Keratinocyte (primary cell): ENCODE measurements at regions not wholly inside any gene's neighbourhood (a gene's known extent, or its start where the extent isn't known, plus 50 kb on each side); places are given as distances from the start of the nearest gene placed in this dataset.

Experiments used
- DNase-seq: peaks from one replicate; pipeline ENCODE4 v3.0.0-alpha.2; 2011; ENCODE audit warnings: low read depth, missing footprints, low spot score
- FAIRE-seq: peaks from 2 replicates; lab custom pipeline; 2011; peaks lifted over from hg19 to GRCh38; lab: Jason Lieb, UNC
- H2AFZ ChIP-seq: 2 replicates; pipeline ENCODE4 v1.6.0; 2012; ENCODE audit warnings: low read length, control low read depth, inconsistent platforms; ENCODE audit not compliant: control insufficient read depth
- H3K27ac ChIP-seq: 2 replicates; pipeline ENCODE4 v1.5.1; 2011; ENCODE audit warnings: low read length; ENCODE audit not compliant: control insufficient read depth, insufficient read depth
- H3K27me3 ChIP-seq: 3 replicates; pipeline ENCODE4 v1.6.0; 2011; ENCODE audit warnings: low read length; ENCODE audit not compliant: control insufficient read depth, insufficient read depth; ENCODE audit errors: extremely low read depth
- H3K36me3 ChIP-seq, 2 experiments: 2 replicates in 1 of 2; 3 replicates in 1 of 2; pipeline ENCODE4 v1.5.1; 2011; ENCODE audit warnings: low read length in 2 of 2, mild to moderate bottlenecking in 1 of 2; ENCODE audit not compliant: control insufficient read depth in 2 of 2, insufficient read depth in 2 of 2; ENCODE audit errors: extremely low read depth in 1 of 2
- H3K4me1 ChIP-seq: 3 replicates; pipeline ENCODE4 v1.5.1; 2011; ENCODE audit warnings: low read length; ENCODE audit not compliant: control insufficient read depth, insufficient read depth; ENCODE audit errors: extremely low read depth
- H3K4me2 ChIP-seq: 3 replicates; pipeline ENCODE4 v1.6.0; 2011; ENCODE audit warnings: low read depth, low read length; ENCODE audit not compliant: control insufficient read depth, insufficient read depth; ENCODE audit errors: extremely low read depth
- H3K4me3 ChIP-seq, 3 experiments: fragments of 200-600 bp in 1 of 3; sonication (generic) in 1 of 3; 2 replicates in 2 of 3; 3 replicates in 1 of 3; pipeline ENCODE4 v1.5.1; 2011 to 2016; ENCODE audit warnings: low read length in 3 of 3, mild to moderate bottlenecking in 3 of 3, control low read depth in 2 of 3, inconsistent platforms in 1 of 3, low read depth in 1 of 3, mixed read lengths in 1 of 3, mixed run types in 1 of 3, moderate library complexity in 1 of 3; ENCODE audit not compliant: control insufficient read depth in 2 of 3, insufficient read depth in 2 of 3; ENCODE audit errors: extremely low read depth in 1 of 3
- H3K79me2 ChIP-seq: 2 replicates; pipeline ENCODE4 v1.6.0; 2012; ENCODE audit warnings: low read length; ENCODE audit not compliant: control insufficient read depth, insufficient read depth
- H3K9ac ChIP-seq: 3 replicates; pipeline ENCODE4 v1.6.0; 2011; ENCODE audit warnings: low read length; ENCODE audit not compliant: control insufficient read depth, insufficient read depth; ENCODE audit errors: extremely low read depth
- H3K9me1 ChIP-seq: 3 replicates; pipeline ENCODE4 v1.6.0; 2011; ENCODE audit warnings: low read length; ENCODE audit not compliant: control insufficient read depth, insufficient read depth; ENCODE audit errors: extremely low read depth
- H3K9me3 ChIP-seq: 2 replicates; pipeline ENCODE4 v1.5.1; 2012; ENCODE audit warnings: low read depth, low read length; ENCODE audit not compliant: control insufficient read depth
- H4K20me1 ChIP-seq: 3 replicates; pipeline ENCODE4 v1.6.0; 2011; ENCODE audit warnings: low read length; ENCODE audit not compliant: control insufficient read depth, insufficient read depth; ENCODE audit errors: extremely low read depth
- EZH2 ChIP-seq: IDR thresholded peaks from one replicate; pipeline ENCODE4 v1.6.1; 2012; ENCODE audit warnings: inconsistent platforms, mild to moderate bottlenecking, low read length, moderate library complexity
- dilution Hi-C: fragments of 300-500 bp; cut with MboI; formaldehyde crosslinking; loops from one replicate; pipeline ENCODE4 v1.7.0; 2020; ENCODE audit warnings: low sequenced_read_pairs; ENCODE audit not compliant: extremely low pct_ligation_motif_present
- TF ChIP-seq, protein P1 (sequence below), 3 experiments: IDR thresholded peaks in 1 of 3; conservative IDR thresholded peaks in 1 of 3; optimal IDR thresholded peaks in 1 of 3; 2 replicates in 2 of 3; 3 replicates in 1 of 3; pipeline versions ENCODE3 to v1.5.1; 2011; ENCODE audit warnings: low read length in 3 of 3, mild to moderate bottlenecking in 3 of 3, moderate library complexity in 2 of 3, control low read depth in 1 of 3, inconsistent platforms in 1 of 3; ENCODE audit not compliant: insufficient read depth in 2 of 3; ENCODE audit errors: extremely low read depth in 1 of 3

DNA sequence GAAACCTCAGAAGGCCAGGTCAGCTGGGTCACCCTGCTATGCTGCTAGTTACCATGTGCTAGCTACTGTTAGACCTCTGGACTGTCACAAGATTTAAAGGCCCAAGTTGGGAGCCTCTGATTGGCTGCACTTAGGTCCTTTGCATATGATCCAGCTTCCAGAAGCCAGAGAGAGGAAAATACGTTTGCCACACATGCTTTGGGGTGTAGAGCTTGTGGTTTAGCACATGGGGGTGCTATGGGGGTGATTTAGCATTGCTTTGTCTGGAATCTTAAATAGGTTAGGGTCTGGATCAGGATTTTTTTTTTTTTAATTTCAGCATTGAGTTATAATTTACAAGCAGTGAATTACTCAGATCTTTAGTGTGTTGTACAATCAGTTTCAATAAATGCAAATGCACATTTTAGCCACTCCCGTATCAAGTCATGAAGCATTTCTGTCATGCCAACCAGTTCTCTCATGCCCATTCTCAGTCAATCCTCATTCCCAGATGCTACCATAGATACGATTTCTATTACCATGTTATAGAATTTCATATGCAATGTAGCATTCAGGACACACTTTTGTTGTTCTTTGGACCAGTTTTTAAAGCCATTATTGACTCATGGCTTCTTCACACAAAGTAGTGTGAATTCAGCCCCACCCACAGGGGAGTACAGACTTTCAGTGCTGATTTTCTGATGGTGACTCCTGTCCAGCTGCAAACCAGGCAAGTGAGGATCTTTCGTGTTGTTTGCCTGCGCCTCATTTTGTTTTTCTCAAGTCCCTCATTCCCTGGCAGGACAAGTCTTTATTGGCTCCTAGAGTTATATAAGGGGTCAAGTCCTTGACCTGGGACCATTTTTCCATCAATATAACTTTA is 250.4 kb downstream of the LRRC70 start:
- Histone ChIP-seq H3K4me3 (no peak overlapping the region), H4K20me1 (no peaks in the 10 kb centered on the region), H2AFZ (no peak overlapping the region), H3K9me1 (no peaks in the 10 kb centered on the region), H3K4me2 (no peak overlapping the region), H3K27ac (no peak overlapping the region), H3K4me1 (no peaks in the 10 kb centered on the region), H3K27me3 (no peaks in the 10 kb centered on the region), H3K36me3 (no peaks in the 10 kb centered on the region), H3K9ac (no peak overlapping the region), H3K9me3 (no peaks in the 10 kb centered on the region), H3K79me2 (no peaks in the 10 kb centered on the region)
- no peak for FAIRE-seq
- TF ChIP-seq EZH2: no peak
- TF ChIP-seq, protein P1, sequence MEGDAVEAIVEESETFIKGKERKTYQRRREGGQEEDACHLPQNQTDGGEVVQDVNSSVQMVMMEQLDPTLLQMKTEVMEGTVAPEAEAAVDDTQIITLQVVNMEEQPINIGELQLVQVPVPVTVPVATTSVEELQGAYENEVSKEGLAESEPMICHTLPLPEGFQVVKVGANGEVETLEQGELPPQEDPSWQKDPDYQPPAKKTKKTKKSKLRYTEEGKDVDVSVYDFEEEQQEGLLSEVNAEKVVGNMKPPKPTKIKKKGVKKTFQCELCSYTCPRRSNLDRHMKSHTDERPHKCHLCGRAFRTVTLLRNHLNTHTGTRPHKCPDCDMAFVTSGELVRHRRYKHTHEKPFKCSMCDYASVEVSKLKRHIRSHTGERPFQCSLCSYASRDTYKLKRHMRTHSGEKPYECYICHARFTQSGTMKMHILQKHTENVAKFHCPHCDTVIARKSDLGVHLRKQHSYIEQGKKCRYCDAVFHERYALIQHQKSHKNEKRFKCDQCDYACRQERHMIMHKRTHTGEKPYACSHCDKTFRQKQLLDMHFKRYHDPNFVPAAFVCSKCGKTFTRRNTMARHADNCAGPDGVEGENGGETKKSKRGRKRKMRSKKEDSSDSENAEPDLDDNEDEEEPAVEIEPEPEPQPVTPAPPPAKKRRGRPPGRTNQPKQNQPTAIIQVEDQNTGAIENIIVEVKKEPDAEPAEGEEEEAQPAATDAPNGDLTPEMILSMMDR (optimal IDR thresholded peaks at IDR 0.05 in 1 of 3, IDR thresholded peaks at IDR 0.05 in 1 of 3, conservative IDR thresholded peaks at IDR 0.05 in 1 of 3; ENCODE audit: extremely low read depth in 1 of 3, insufficient read depth in 2 of 3, low read length in 3 of 3): no peak
- dilution Hi-C loops: no loop called here
- DNase-seq: no peak

DNA sequence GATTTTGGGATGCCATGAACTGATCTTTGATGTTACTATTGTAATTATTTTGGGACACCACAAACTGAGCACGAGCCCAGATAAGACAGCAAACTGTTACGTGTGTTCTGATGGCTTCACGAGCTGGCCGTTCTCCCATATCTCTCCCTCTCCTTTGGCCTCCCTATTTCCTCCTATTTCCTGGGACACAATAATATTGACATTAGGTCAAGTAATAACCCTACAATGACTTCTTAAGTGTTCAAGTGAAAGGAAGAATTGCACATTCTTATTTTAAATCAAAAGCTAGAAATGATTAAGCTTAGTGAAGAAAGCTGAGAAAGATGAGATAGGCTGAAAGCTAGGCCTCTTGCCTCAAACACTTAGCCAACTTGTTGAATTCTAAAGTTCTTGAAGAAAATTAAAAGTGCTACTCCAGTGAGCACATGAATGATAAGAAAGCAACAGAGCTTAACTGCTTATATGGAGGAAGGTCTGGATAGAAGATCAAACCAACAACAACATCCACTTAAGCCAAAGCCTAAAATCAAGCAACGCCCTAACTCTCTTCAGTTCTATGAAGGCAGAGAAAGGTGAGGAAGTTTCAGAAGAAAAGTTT is 247.1 kb downstream of the LRRC70 start:
- H3K4me3 ChIP-seq: no peak overlapping the region
- no peak overlapping the region for H3K27ac ChIP-seq
- H3K4me1 ChIP-seq: no peaks in the 10 kb centered on the region
- H3K9ac ChIP-seq: no peak overlapping the region
- no peak overlapping the region for H2AFZ ChIP-seq
- FAIRE-seq (no peak), DNase-seq (no peak)
- no peak for TF ChIP-seq EZH2
- TF ChIP-seq, protein P1 (optimal IDR thresholded peaks at IDR 0.05 in 1 of 3, IDR thresholded peaks at IDR 0.05 in 1 of 3, conservative IDR thresholded peaks at IDR 0.05 in 1 of 3; ENCODE audit: extremely low read depth in 1 of 3, insufficient read depth in 2 of 3, low read length in 3 of 3): no peak
- no peaks in the 10 kb centered on the region for H4K20me1 ChIP-seq
- H3K9me3 ChIP-seq: no peaks in the 10 kb centered on the region
- H3K9me1 ChIP-seq: no peaks in the 10 kb centered on the region
- no peak overlapping the region for H3K4me2 ChIP-seq
- no peaks in the 10 kb centered on the region for H3K36me3 ChIP-seq
- H3K27me3 ChIP-seq: no peaks in the 10 kb centered on the region
- dilution Hi-C loops: no loop called here
- no peaks in the 10 kb centered on the region for H3K79me2 ChIP-seq
